GM18907 (cell line): ENCODE measurements at regions not wholly inside any gene's neighbourhood (a gene's known extent, or its start where the extent isn't known, plus 50 kb on each side); places are given as distances from the start of the nearest gene placed in this dataset.

ENCODE experiments used
- ATAC-seq: cut with Tn5 transposase; IDR thresholded peaks from one replicate; pipeline ENCODE4 v1.9.1; 2021; ENCODE audit warnings: mild to moderate bottlenecking, moderate library complexity; ENCODE audit not compliant: unreplicated experiment

- ATAC-seq = no peak
These were observed 60.9 kb upstream of the LDB2 start for GRCh38 chr4:16959305-16959704.

- no peak for ATAC-seq
These were observed 54.6 kb upstream of the LDB2 start for GRCh38 chr4:16952896-16953630.

DNA sequence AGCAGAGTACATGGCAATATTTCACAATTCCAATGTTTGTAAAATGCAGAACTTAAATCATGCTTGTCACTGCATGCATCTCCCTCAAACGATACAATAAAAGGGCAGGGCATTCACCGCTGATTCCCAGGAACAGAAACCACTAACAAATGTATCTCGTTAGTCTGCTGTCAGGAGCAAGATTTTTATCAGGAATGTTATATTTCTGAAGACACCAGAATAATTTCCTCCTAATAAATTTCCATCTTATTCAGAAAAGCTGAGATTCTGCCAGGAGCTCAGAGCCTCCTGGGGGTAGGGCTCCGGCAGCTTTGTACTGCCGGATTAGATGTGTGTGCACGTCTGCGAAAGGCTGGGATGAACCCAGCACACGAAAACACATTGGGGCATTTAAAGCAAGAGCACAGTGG is 54.0 kb upstream of the LDB2 start:
- no peak for ATAC-seq
